Aorta (tissue), 5 donors: ENCODE measurements at regions not wholly inside any gene's neighbourhood (a gene's known extent, or its start where the extent isn't known, plus 50 kb on each side); places are given as distances from the start of the nearest gene placed in this dataset.
"Not testable (repeated sequence)": the region's sequence is repeated elsewhere in the genome, so short reads cannot be mapped to it uniquely, and the experiment has no call there.

Experiments
- ATAC-seq: fragments of 200-7000 bp; cut with Tn5 transposase; one replicate; pipeline ENCODE4 v1.9.1; 2022; ENCODE audit warnings: moderate library complexity; ENCODE audit not compliant: low FRiP score
- DNase-seq, 2 donors: peaks; one replicate each; pipeline ENCODE4 v3.0.0-alpha.2; 2020
- H3K27ac ChIP-seq, 2 donors: one replicate each; pipeline ENCODE4 v1.5.1; 2013; ENCODE audit warnings: low read length in 2 of 2, mild to moderate bottlenecking in 2 of 2, moderate library complexity in 2 of 2, control low read depth in 1 of 2, inconsistent platforms in 1 of 2, low read depth in 1 of 2
- H3K27me3 ChIP-seq, 2 donors: one replicate each; pipeline ENCODE4 v1.6.1; 2013; ENCODE audit warnings: control low read depth in 1 of 2, low read length in 1 of 2, mild to moderate bottlenecking in 1 of 2, moderate library complexity in 1 of 2; ENCODE audit not compliant: insufficient read depth in 2 of 2, control insufficient read depth in 1 of 2
- H3K36me3 ChIP-seq, 2 donors: one replicate each; pipeline ENCODE4 v1.6.1; 2013; ENCODE audit warnings: control low read depth in 1 of 2, low read length in 1 of 2, mild to moderate bottlenecking in 1 of 2; ENCODE audit not compliant: insufficient read depth in 2 of 2, control insufficient read depth in 1 of 2
- H3K4me1 ChIP-seq, 2 donors: one replicate each; pipeline ENCODE4 v1.6.1; 2013; ENCODE audit warnings: low read length in 2 of 2, control low read depth in 1 of 2, mild to moderate bottlenecking in 1 of 2, moderate library complexity in 1 of 2; ENCODE audit not compliant: insufficient read depth in 2 of 2, control insufficient read depth in 1 of 2
- H3K4me3 ChIP-seq, 2 donors: one replicate each; pipeline ENCODE4 v1.5.1; 2013; ENCODE audit warnings: low read length in 2 of 2, control low read depth in 1 of 2, mild to moderate bottlenecking in 1 of 2
- H3K9me3 ChIP-seq: one replicate; pipeline ENCODE4 v1.6.1; 2013; ENCODE audit warnings: mild to moderate bottlenecking, low read length; ENCODE audit not compliant: control insufficient read depth
- WGBS, 2 donors: extraction: QIAGEN DNeasy Blood & Tissue Kit; methylation state at CpG; one replicate each; pipeline ENCODE4 v1.1.7; 2013; 5-methylcytosine and 5-hydroxymethylcytosine counted together
- intact Hi-C, 2 donors: fragments of 100-400 bp; cut with DNase I; formaldehyde crosslinking; loops; one replicate each; pipeline versions ENCODE4 v1.14.2 to v1.15.0; 2022
- donor health status: healthy with polysubstance abuse.
- donor health status: Bipolar disorder and iron deficiency.
- donor health status: DM: no; HTN: no; CAD: no.
- donor health status: DM: no; HTN: no; CAD: no.
- donor health status: DM: yes; HTN: yes; CAD: no.

- Histone ChIP-seq H3K9me3 (no peaks in the 10 kb centered on the region), H3K36me3 (no peaks in the 10 kb centered on the region), H3K4me1 (no peaks in the 10 kb centered on the region), H3K4me3 (no peak overlapping the region), H3K27ac (no peak overlapping the region), H3K27me3 (no peaks in the 10 kb centered on the region)
- DNase-seq, result no peak
- no peak for ATAC-seq
- WGBS, 2 donors, result 58 to 69% methylated on average over 2 of the region's 2 CpGs
- intact Hi-C loops, result no loop called here
Measured at GRCh38 chr11:50088231-50088630, 55.6 kb downstream of the OR4C45 start.

GRCh38 chr11:50098186-50098725, 65.6 kb downstream of the OR4C45 start:
- ATAC-seq (no peak), DNase-seq (no peak)
- intact Hi-C loops, result no loop called here
- Histone ChIP-seq H3K4me3 (no peak overlapping the region), H3K4me1 (no peaks in the 10 kb centered on the region), H3K36me3 (no peaks in the 10 kb centered on the region), H3K27ac (no peak overlapping the region), H3K27me3 (no peaks in the 10 kb centered on the region), H3K9me3 (no peaks in the 10 kb centered on the region)
- 40 to 49% methylated on average over 2 of the region's 2 CpGs for WGBS, 2 donors

- Histone ChIP-seq H3K4me1 (no peaks in the 10 kb centered on the region), H3K9me3 (no peaks in the 10 kb centered on the region), H3K27me3 (no peaks in the 10 kb centered on the region), H3K4me3 (no peak overlapping the region), H3K36me3 (no peaks in the 10 kb centered on the region), H3K27ac (no peak overlapping the region)
- intact Hi-C loops, result no loop called here
- ATAC-seq, result no peak
- no peak for DNase-seq
Measured at GRCh38 chr11:50102916-50103315, 70.2 kb downstream of the OR4C45 start.

- H3K27me3 ChIP-seq, DNase-seq, H3K4me3 ChIP-seq, H3K27ac ChIP-seq, ATAC-seq, intact Hi-C loops, H3K36me3 ChIP-seq, H3K4me1 ChIP-seq, H3K9me3 ChIP-seq: not testable (repeated sequence)
- WGBS, 2 donors, result 46% methylated on average over 2 of the region's 2 CpGs
Measured at GRCh38 chr11:50140686-50141085, 108.0 kb downstream of the OR4C45 start.

- WGBS, 2 donors, result 42 to 43% methylated on average over 3 of the region's 3 CpGs
- H3K4me3 ChIP-seq, DNase-seq, H3K27me3 ChIP-seq, H3K4me1 ChIP-seq, intact Hi-C loops, H3K27ac ChIP-seq, ATAC-seq, H3K36me3 ChIP-seq, H3K9me3 ChIP-seq: not testable (repeated sequence)
Measured at GRCh38 chr11:50146308-50146707, 113.6 kb downstream of the OR4C45 start.

GRCh38 chr11:50147946-50148345, 115.3 kb downstream of the OR4C45 start:
- H3K36me3 ChIP-seq, H3K4me3 ChIP-seq, H3K4me1 ChIP-seq, intact Hi-C loops, DNase-seq, H3K9me3 ChIP-seq, H3K27ac ChIP-seq, ATAC-seq, H3K27me3 ChIP-seq: not testable (repeated sequence)
- 66 to 74% methylated on average over 2 of the region's 2 CpGs for WGBS, 2 donors

GRCh38 chr11:50155508-50155907, 122.8 kb downstream of the OR4C45 start:
- Histone ChIP-seq H3K9me3 (no peaks in the 10 kb centered on the region), H3K27ac (no peak overlapping the region), H3K4me1 (no peaks in the 10 kb centered on the region), H3K27me3 (no peaks in the 10 kb centered on the region), H3K36me3 (no peaks in the 10 kb centered on the region), H3K4me3 (no peak overlapping the region)
- intact Hi-C loops, result loop anchor here in 1 of 2 donors (5.0 kb wide), 1 partner anchor 97 kb away; no protein-coding TSS in a partner anchor
- no peak for ATAC-seq
- DNase-seq, result no peak

- no peak for DNase-seq
- H3K27ac ChIP-seq, result no peak overlapping the region
- H3K27me3 ChIP-seq, result no peaks in the 10 kb centered on the region
- peaks cover 2% of the 10 kb centered on the region for H3K9me3 ChIP-seq
- no peaks in the 10 kb centered on the region for H3K4me1 ChIP-seq
- intact Hi-C loops, result no loop called here
- ATAC-seq, result no peak
- H3K4me3 ChIP-seq, result no peak overlapping the region
- H3K36me3 ChIP-seq, result no peaks in the 10 kb centered on the region
- WGBS, 2 donors, result 88 to 90% methylated on average over 13 of the region's 13 CpGs
Measured at GRCh38 chr11:50164050-50164449, 131.4 kb downstream of the OR4C45 start.

- no peaks in the 10 kb centered on the region for H3K9me3 ChIP-seq
- no peaks in the 10 kb centered on the region for H3K36me3 ChIP-seq
- H3K4me3 ChIP-seq, result no peak overlapping the region
- H3K4me1 ChIP-seq, result no peaks in the 10 kb centered on the region
- 85 to 86% methylated on average over 13 of the region's 13 CpGs for WGBS, 2 donors
- intact Hi-C loops, result no loop called here
- no peak for ATAC-seq
- H3K27ac ChIP-seq, result no peak overlapping the region
- no peak for DNase-seq
- no peaks in the 10 kb centered on the region for H3K27me3 ChIP-seq
Measured at GRCh38 chr11:50169634-50170033, 137.0 kb downstream of the OR4C45 start.
